ENCODE measurements at regions not wholly inside any gene's neighbourhood (a gene's known extent, or its start where the extent isn't known, plus 50 kb on each side); places are given as distances from the start of the nearest gene placed in this dataset.

DNA sequence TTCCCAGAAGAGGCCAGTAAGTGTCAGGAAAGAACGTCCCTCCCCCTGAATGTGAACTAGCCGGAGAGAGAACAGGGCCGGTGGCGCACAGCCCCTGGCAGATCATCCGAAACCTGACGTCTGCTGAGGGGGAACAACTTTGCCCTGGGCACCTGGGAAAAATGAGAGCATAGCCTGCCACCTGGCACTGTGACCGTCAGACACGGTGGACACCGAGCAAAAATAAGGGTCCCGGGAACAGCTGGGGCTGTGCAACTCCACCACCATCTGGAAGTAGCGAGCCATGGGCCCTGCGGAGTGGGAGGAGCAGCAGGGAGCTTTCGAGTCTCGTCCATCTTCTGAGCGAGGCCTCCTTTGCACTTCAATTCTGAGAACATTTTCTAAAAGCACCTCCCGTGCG lies 110.8 kb downstream of the EDN3 start:
- no peaks in the 10 kb centered on the region for H3K4me1 Mint-ChIP-seq (ENCODE audit: low read depth in 2 of 2)
- ATAC-seq (replicated peaks) (no peak), DNase-seq (no peak)
- no peak overlapping the region for H3K4me3 Mint-ChIP-seq
- H3K9me3 Mint-ChIP-seq: no peaks in the 10 kb centered on the region
- no peaks in the 10 kb centered on the region for H3K36me3 Mint-ChIP-seq (ENCODE audit: insufficient read depth)
- peaks cover 53 to 62% of the 10 kb centered on the region in 2 donors for H3K27me3 Mint-ChIP-seq
- H3K27ac Mint-ChIP-seq: no peak overlapping the region

DNA sequence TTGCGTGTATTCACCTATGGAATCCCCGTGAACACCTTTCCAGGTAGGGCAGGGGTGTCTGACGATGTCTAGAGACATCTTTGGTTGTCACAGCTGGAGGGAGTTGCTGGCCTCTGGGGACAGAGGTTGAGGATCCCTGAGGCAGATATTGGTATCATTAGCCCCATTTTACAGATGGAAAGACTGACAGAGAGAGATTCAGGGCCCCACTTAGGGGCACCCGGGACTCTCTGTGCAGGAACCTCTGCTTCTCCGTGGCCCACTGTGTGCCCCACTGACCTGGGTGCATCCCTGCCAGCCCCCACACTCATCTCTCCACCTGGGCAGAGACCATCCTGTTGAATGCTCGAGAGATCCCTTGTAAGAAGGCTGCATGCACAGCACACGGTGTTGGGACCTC lies 111.2 kb downstream of the EDN3 start:
- Mint-ChIP-seq H3K27ac (no peak overlapping the region), H3K27me3 (peaks cover 57 to 67% of the 10 kb centered on the region in 2 donors), H3K4me3 (no peak overlapping the region), H3K36me3 (ENCODE audit: insufficient read depth) (no peaks in the 10 kb centered on the region), H3K9me3 (no peaks in the 10 kb centered on the region), H3K4me1 (ENCODE audit: low read depth in 2 of 2) (no peaks in the 10 kb centered on the region)
- DNase-seq (no peak), ATAC-seq (replicated peaks) (no peak)

DNA sequence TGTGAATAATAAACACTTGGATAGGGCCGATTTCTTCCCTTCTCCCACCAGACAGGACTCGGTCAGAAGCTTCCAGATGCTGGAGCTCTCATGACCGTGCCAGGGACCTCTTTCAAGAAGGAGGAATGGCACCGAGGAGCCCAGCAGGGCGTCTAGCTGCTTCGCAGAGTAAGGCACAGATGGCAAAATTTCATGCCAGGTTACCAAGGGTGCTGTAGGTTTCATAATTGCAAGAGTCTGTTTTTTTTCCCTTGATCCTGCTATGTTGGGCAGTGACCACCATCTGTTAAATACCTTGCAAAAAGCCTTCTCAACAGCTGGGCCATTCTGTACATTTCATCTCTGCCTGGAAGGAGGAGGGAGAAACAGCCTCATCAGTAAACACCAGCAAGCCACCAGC lies 111.8 kb downstream of the EDN3 start:
- H3K4me1 Mint-ChIP-seq (ENCODE audit: low read depth in 2 of 2): no peaks in the 10 kb centered on the region
- H3K4me3 Mint-ChIP-seq: no peak overlapping the region
- H3K9me3 Mint-ChIP-seq: no peaks in the 10 kb centered on the region
- no peaks in the 10 kb centered on the region for H3K36me3 Mint-ChIP-seq (ENCODE audit: insufficient read depth)
- peaks cover 57 to 72% of the 10 kb centered on the region in 2 donors for H3K27me3 Mint-ChIP-seq
- ATAC-seq (replicated peaks) (no peak), DNase-seq (no peak)
- H3K27ac Mint-ChIP-seq: no peak overlapping the region

DNA sequence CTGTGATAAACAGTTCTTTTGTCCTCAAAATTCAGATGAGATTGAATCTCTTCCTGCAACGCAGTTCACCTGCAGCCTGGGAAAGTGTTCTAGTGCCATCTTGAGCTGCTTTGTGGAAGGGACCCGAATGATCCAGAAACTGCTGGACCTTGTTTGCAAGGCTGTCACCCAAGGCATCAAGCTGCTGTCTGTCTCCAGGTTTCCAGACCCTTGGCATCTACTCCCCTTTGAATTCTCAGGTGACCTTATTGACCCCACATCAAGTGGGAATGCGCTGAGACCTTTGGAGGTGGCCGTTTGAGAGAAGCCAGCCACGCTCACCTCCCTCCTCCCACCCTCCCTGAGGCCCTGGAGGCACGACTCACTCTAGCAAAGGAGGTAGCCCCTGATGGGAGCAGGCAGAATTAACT lies 112.5 kb downstream of the EDN3 start:
- Mint-ChIP-seq H3K27me3 (peaks cover 58 to 79% of the 10 kb centered on the region in 2 donors), H3K27ac (no peak overlapping the region), H3K9me3 (no peaks in the 10 kb centered on the region), H3K4me1 (ENCODE audit: low read depth in 2 of 2) (no peaks in the 10 kb centered on the region), H3K4me3 (no peak overlapping the region), H3K36me3 (ENCODE audit: insufficient read depth) (no peaks in the 10 kb centered on the region)
- DNase-seq (no peak), ATAC-seq (replicated peaks) (no peak)

DNA sequence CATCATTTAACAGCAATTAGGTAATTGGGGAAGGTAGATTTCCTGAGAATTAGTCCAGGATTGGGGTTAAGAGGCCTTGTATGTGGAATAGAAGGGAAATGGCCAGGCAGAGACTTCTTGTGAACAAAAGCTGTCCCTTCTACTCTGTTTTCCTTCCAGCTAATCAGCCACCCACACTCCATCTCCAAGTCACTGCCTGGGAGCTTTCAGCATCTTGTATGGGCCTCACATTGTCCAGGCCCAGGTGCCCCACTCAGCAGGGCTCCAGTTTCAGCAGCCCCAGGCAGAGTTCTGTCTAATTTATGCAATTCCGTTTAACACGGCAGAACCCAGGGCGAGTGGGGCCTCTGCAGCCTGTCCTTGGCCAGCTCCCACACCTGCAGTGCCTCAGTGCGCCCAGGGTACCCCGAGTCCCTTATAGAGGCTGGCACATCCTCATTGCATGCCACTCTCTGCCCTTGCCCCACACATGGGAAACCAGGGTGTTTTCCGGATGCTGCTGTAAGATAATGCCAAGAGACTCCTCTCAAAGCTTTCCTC lies 113.0 kb downstream of the EDN3 start:
- H3K4me1 Mint-ChIP-seq (ENCODE audit: low read depth in 2 of 2): no peaks in the 10 kb centered on the region
- H3K36me3 Mint-ChIP-seq (ENCODE audit: insufficient read depth): no peaks in the 10 kb centered on the region
- H3K4me3 Mint-ChIP-seq: no peak overlapping the region
- no peaks in the 10 kb centered on the region for H3K9me3 Mint-ChIP-seq
- ATAC-seq (replicated peaks) (no peak), DNase-seq (no peak)
- no peak overlapping the region for H3K27ac Mint-ChIP-seq
- H3K27me3 Mint-ChIP-seq: peaks cover 54 to 85% of the 10 kb centered on the region in 2 donors

DNA sequence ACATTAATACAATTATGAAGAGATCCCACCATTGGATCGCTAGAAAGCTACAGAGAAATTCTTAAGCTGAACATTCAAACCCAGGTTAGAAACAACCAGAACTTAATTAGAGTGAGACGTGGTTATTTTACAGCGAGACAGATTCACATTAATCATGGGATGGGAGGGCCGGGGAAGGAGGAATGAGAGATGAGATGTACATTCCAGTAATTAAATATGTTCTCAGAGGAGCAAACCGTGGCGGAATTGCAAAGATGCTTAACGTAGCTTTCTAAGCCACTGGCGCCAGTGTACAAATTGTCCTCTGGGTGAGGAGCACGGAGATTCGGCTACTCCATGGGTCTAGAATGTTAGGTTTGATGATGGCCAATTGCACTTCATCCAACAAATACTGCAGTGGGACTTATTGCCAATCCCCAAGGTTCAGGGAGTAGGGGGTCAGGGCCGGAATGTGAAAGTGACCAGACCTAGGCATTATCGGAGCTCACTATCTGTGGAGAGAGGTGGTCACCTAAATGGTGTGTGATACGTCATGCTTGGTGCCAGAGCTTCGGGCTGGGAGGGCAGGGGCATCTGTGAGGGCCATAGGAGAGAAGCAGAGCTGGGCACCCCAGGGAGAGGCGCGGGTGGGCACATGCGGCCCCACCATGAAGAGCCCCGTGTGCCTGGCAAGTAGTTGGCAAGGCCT lies 114.7 kb downstream of the EDN3 start:
- H3K27ac Mint-ChIP-seq: no peak overlapping the region
- H3K27me3 Mint-ChIP-seq: peaks cover 55 to 99% of the 10 kb centered on the region in 2 donors
- DNase-seq (no peak), ATAC-seq (replicated peaks) (no peak)
- no peak overlapping the region for H3K4me3 Mint-ChIP-seq
- no peaks in the 10 kb centered on the region for H3K36me3 Mint-ChIP-seq (ENCODE audit: insufficient read depth)
- no peaks in the 10 kb centered on the region for H3K4me1 Mint-ChIP-seq (ENCODE audit: low read depth in 2 of 2)
- H3K9me3 Mint-ChIP-seq: no peaks in the 10 kb centered on the region

DNA sequence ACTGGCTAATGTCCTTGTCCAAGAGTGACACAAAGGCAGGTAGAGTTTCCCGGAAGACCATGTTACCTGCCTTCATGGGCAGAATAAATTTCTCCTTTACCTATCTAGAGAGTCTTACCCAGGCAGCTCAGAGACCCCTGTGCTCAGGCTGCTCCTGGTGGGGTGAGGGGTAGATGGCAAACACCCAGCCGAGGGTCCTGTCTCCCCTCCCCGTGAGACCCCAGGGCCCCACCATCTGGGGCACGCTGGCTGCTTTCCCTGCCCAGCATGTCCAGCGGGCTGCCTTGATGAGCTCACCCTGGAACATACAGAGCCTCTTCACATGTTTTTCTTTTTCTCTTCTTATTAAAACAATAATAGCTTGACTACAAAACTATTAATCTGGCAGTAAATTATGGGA lies 116.5 kb downstream of the EDN3 start:
- Mint-ChIP-seq H3K36me3 (ENCODE audit: insufficient read depth) (no peaks in the 10 kb centered on the region), H3K27ac (no peak overlapping the region), H3K27me3 (peaks cover 45 to 81% of the 10 kb centered on the region in 2 donors), H3K4me3 (no peak overlapping the region), H3K4me1 (ENCODE audit: low read depth in 2 of 2) (no peaks in the 10 kb centered on the region), H3K9me3 (no peaks in the 10 kb centered on the region)
- ATAC-seq (replicated peaks) (no peak), DNase-seq (no peak)

DNA sequence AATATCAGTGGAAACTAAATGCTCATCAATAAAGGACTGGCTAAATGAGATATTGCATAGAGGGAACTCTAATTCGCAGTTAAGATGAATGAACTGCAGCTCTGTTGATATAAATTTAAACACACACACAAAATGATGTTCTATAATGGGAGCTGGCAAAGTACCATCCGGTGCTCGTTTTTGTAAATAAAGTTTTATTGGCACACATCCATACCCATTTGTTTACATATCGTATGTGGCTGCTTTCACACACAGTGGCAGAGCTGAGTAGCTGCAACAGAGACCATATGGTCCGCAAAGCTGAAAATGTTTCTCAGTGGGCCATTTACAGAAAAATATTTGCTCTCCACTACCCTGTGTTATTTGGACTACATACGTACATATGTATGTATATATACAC lies 120.7 kb downstream of the EDN3 start:
- DNase-seq (no peak), ATAC-seq (replicated peaks) (no peak)
- H3K4me3 Mint-ChIP-seq: no peak overlapping the region
- no peaks in the 10 kb centered on the region for H3K4me1 Mint-ChIP-seq (ENCODE audit: low read depth in 2 of 2)
- no peaks in the 10 kb centered on the region for H3K9me3 Mint-ChIP-seq
- no peak overlapping the region for H3K27ac Mint-ChIP-seq
- peaks cover 31 to 47% of the 10 kb centered on the region in 2 donors for H3K27me3 Mint-ChIP-seq
- no peaks in the 10 kb centered on the region for H3K36me3 Mint-ChIP-seq (ENCODE audit: insufficient read depth)

DNA sequence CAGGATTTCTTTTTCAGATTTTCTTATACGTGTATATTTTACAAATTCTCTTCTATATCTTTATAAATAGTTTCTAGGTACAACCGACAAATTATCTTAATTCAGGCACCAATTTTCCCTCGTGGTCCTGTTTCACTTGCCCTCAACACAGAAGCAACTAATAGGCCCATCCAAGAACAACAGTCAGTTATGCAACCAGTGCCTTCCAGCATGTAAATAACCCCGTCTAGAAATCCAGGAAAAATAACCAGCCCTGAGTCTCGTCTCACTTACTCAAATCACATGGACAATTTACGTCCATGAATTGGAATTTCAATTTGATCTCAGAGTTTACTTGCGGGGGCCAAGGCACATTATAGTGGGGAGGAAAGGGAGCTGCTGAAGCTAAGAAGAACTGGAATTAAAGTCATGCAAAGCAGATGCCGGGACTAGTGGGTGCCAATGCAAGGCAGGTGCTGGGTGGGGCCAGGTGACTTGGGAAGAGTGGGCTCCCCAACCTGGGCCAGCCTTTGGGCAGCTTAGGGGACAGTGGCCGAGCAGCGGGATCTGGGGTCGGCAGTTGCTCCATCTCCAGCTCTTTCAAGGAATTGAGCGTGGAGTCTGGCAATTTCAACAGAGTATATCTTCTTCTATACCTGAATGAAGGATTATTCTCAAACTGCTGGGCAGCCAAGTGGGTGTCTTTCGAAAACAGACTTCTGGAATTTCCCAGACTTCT lies 121.7 kb downstream of the EDN3 start:
- ATAC-seq (replicated peaks) (no peak), DNase-seq (no peak)
- H3K27ac Mint-ChIP-seq: no peak overlapping the region
- no peaks in the 10 kb centered on the region for H3K4me1 Mint-ChIP-seq (ENCODE audit: low read depth in 2 of 2)
- H3K4me3 Mint-ChIP-seq: no peak overlapping the region
- H3K36me3 Mint-ChIP-seq (ENCODE audit: insufficient read depth): no peaks in the 10 kb centered on the region
- peaks cover 26 to 38% of the 10 kb centered on the region in 2 donors for H3K27me3 Mint-ChIP-seq
- no peaks in the 10 kb centered on the region for H3K9me3 Mint-ChIP-seq

DNA sequence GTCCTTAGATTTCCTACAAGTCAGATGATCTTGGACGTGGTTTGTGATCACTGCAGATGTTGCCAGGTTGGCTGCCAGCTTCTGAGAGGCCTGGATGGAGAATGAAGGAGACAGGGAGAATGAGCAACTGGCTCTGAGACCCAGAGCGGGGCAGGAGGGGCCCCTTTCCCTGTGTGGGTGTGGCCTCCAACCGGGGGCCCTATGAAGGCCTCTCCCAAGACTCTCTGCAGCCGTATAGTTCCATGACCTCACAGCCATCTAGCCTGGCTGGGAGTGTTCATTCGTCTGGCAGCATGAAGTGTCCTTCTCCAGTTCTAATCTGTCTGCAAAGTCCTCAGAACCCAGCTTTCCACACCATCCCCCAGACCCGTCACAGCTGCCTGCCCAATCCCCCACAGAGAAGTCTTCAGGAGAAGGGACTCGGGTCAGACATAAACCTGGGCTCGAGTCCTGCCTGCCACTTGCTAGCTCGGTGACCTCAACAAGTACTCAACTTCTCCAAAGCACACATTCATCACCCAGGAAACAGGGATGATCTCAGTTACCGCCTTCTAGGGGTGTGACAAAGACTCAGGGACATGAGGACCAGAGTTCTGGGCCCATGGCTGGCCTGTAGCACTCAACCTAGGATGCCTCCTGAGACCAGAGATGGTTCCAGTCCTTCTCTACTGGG lies 122.6 kb downstream of the EDN3 start:
- Mint-ChIP-seq H3K4me3 (no peak overlapping the region), H3K4me1 (ENCODE audit: low read depth in 2 of 2) (no peaks in the 10 kb centered on the region), H3K27ac (no peak overlapping the region), H3K36me3 (ENCODE audit: insufficient read depth) (no peaks in the 10 kb centered on the region), H3K27me3 (peaks cover 19 to 28% of the 10 kb centered on the region in 2 donors), H3K9me3 (no peaks in the 10 kb centered on the region)
- DNase-seq (no peak), ATAC-seq (replicated peaks) (no peak)

DNA sequence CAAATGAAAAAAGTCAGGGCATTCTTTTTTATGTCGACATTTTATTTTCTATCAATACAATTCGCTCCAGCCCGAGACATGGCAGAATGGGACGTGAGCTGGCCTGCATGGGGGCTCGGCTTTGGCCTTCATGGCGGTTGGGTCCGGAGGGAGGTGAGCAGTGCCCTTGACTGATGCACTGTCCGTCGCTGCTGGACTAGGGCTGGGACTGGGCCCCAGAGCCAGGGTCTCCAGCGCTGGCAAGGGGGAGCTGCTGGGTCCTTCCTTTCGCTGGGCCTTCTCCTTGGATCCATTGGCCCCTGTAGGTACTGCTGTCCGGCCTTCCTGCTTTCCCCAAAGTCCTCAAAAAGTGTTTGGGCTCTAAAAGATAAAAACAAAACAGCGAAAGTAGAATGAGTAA lies 124.6 kb downstream of the EDN3 start:
- Mint-ChIP-seq H3K4me1 (ENCODE audit: low read depth in 2 of 2) (peaks cover 5 to 8% of the 10 kb centered on the region in 2 donors), H3K36me3 (ENCODE audit: insufficient read depth) (no peaks in the 10 kb centered on the region), H3K27ac (no peak overlapping the region), H3K9me3 (no peaks in the 10 kb centered on the region), H3K27me3 (peaks cover 9 to 10% of the 10 kb centered on the region in 2 donors), H3K4me3 (no peak overlapping the region)
- DNase-seq (no peak), ATAC-seq (replicated peaks) (no peak)

DNA sequence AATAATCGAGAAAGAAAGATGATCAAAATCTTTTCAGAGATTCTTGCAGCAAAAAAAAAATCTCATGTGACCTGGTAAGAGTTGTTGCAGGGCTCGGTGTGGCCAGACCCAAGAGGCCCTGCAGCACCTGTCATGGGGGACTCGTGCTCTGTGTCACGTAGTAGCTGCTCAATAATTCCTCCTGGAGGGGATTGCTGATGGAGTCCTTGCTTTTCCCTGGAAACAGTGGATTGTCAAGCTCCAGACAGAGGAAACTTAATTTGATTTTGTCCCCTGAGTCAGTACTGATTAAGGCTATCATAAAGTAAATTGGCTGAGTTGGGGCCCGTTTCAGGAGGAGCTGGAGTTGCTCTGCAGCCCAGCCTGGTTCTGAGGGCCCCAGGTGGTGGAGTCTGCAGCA lies 125.2 kb downstream of the EDN3 start:
- ATAC-seq (replicated peaks) (no peak), DNase-seq (no peak)
- no peaks in the 10 kb centered on the region for H3K36me3 Mint-ChIP-seq (ENCODE audit: insufficient read depth)
- H3K9me3 Mint-ChIP-seq: no peaks in the 10 kb centered on the region
- no peak overlapping the region for H3K4me3 Mint-ChIP-seq
- H3K27me3 Mint-ChIP-seq: peaks cover 6 to 7% of the 10 kb centered on the region in 2 donors
- H3K4me1 Mint-ChIP-seq (ENCODE audit: low read depth in 2 of 2): peaks cover 5 to 8% of the 10 kb centered on the region in 2 donors
- H3K27ac Mint-ChIP-seq: no peak overlapping the region

DNA sequence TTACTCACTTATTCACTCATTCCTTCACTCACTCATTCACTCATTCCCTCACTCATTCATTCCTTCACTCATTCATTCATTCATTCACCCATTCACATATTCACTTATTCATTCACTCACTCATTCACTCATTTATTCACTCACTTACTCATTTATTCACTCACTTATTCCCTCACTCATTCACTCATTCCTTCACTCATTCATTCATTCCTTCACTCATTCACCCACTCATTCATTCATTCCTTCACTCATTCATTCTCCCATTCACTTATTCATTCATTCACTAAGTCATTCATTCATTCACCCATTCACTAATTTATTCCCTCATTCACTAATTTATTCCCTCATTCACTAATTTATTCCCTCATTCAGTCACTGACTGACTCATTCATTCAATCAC lies 127.6 kb downstream of the EDN3 start:
- ATAC-seq (replicated peaks): no peak

More for the DNA sequence above, 127.6 kb downstream of the EDN3 start:
- Mint-ChIP-seq H3K27me3 (peaks cover 4 to 12% of the 10 kb centered on the region in 2 donors), H3K27ac (no peak overlapping the region), H3K4me3 (no peak overlapping the region), H3K4me1 (ENCODE audit: low read depth in 2 of 2) (peaks cover 5 to 8% of the 10 kb centered on the region in 2 donors), H3K36me3 (ENCODE audit: insufficient read depth) (no peaks in the 10 kb centered on the region), H3K9me3 (no peaks in the 10 kb centered on the region)
- no peak for DNase-seq

Data from effector memory CD8-positive, alpha-beta T cell (primary cell).